Stimulated activated naive CD8-positive, alpha-beta T cell treated with anti-CD3 and anti-CD28 coated beads, Interleukin-15, amount 100 ng/mL, for 72 hours (primary cell): ENCODE measurements at regions not wholly inside any gene's neighbourhood (a gene's known extent, or its start where the extent isn't known, plus 50 kb on each side); places are given as distances from the start of the nearest gene placed in this dataset.
"Not testable (repeated sequence)": the region's sequence is repeated elsewhere in the genome, so short reads cannot be mapped to it uniquely, and the experiment has no call there.

ENCODE experiments used
- ATAC-seq: fragments of 150-1000 bp; cut with Tn5 transposase; 2 replicates; pipeline ENCODE4 v1.10.0; 2021; ENCODE audit warnings: mild to moderate bottlenecking, moderate library complexity
- DNase-seq, 2 donors: peaks; one replicate each; pipeline ENCODE4 v3.0.0; 2021 to 2022
- H3K27ac Mint-ChIP-seq, 2 donors: one replicate each; pipeline ENCODE4 v1.8.0; 2022; ENCODE audit warnings: mild to moderate bottlenecking in 2 of 2, mixed read lengths in 2 of 2, moderate library complexity in 2 of 2
- H3K27me3 Mint-ChIP-seq: one replicate; pipeline ENCODE4 v1.8.0; 2022; ENCODE audit warnings: mixed read lengths
- H3K4me1 Mint-ChIP-seq: one replicate; pipeline ENCODE4 v1.8.0; 2022; ENCODE audit warnings: mild to moderate bottlenecking, mixed read lengths
- H3K4me3 Mint-ChIP-seq, 2 donors: one replicate each; pipeline ENCODE4 v1.8.0; 2022; ENCODE audit warnings: mild to moderate bottlenecking in 2 of 2, mixed read lengths in 2 of 2, moderate library complexity in 1 of 2
- H3K9me3 Mint-ChIP-seq, 2 donors: one replicate each; pipeline ENCODE4 v1.8.0; 2022; ENCODE audit warnings: mixed read lengths in 2 of 2

DNA sequence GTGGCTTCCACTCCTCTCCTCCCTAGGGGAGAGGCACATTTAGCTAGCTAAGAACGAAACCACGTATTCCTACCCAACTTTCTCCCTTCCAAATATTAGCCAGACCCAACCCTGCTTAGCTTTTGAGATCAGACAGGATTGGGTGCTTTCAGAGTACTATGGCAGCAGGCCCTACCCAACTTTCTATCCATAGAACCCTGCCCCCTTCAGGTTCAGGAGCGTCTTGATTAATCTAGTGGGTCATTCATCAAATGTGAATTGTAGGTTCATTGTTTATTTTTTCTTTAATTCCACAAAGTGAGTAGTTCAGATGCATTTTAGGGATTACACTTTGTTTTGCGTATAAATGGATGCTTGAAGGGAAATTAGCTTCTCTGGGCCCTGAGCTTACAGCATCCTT is 188.3 kb downstream of the MIB1 start:
- Mint-ChIP-seq H3K27me3 (peaks cover 8% of the 10 kb centered on the region), H3K27ac (no peak overlapping the region), H3K4me1 (no peaks in the 10 kb centered on the region), H3K9me3 (no peaks in the 10 kb centered on the region), H3K4me3 (no peak overlapping the region)
- ATAC-seq (no peak), DNase-seq (no peak)

DNA sequence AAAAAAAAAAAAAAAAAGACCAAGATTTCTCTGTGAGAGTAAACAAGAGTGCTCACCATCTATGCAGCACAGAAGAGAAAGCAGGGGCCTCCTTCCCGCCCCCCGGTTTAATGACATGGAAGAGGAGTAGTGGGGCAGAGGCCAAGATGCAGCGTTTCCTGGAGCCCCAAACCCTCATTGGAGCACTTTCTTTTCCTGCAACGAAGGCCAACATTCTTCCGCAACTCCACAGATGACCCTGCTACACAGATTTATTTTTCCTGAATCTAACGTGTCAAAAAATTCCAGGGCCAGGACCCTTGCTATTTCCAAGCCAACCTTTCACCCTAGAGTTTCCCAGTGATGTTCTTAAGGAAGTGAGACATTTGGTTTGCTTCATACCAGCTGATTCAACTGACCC is 189.6 kb downstream of the MIB1 start:
- DNase-seq (no peak), ATAC-seq (no peak)
- no peak overlapping the region for H3K4me3 Mint-ChIP-seq
- H3K27ac Mint-ChIP-seq: no peak overlapping the region
- no peaks in the 10 kb centered on the region for H3K4me1 Mint-ChIP-seq
- peaks cover 8% of the 10 kb centered on the region for H3K27me3 Mint-ChIP-seq
- H3K9me3 Mint-ChIP-seq: no peaks in the 10 kb centered on the region

DNA sequence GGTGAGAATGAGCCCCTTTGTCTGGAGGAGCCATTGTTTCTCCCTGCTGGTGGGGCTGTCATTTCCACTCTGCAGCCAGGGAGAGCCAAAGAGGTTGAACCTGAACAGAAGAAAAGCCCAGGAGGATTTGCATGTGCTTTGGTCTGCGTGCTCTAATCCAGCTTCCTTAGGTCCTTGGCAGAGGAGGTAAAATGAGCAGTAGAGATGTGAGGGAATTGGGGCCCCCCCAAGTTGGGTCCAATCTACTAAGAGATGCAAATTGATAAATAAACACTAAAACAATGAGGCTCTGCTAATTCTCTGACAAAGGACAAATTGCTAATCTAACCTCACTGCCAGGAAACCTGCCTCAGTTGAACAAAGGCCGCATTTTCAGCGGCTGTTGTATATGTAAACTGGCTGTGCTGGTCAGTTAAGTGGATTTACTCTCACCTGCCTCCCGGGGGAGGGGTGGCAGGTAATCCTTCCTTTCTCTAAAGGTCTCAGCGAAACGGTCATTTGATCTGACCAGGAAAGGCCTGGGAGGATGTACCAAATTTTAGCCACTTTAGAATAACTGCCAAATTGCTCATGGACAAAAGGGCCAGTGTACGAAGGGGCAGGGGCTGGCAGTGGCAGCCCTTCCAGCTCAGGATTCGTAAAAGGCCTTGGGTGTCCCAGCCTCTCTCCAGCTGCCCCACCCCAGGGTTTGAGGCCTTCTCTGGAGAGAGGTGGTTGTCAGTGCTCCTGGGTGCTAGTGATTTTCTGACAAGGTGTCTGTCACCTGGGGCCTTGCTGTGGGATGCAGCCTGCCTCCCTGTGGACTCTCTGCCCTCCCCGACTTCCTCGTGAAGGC is 193.6 kb downstream of the MIB1 start:
- Mint-ChIP-seq H3K4me1 (no peaks in the 10 kb centered on the region), H3K4me3 (no peak overlapping the region), H3K9me3 (no peaks in the 10 kb centered on the region), H3K27ac (no peak overlapping the region), H3K27me3 (no peaks in the 10 kb centered on the region)
- DNase-seq: no peak
- ATAC-seq: no peak

DNA sequence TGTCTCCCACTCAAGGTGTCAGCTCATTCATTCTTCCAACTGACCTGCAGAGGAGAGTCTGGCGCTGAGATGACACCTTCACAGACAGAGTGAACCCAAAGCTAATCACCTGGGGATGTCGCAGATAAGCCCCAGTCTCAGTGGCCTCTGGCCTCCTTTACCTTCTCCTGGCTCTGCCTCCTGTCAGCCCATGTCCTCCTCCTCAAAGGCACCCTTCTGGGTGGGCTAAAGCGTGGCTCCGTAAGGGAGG is 194.1 kb downstream of the MIB1 start:
- peak overlapping the region in 1 of 2 donors; percentile 37 for H3K27ac Mint-ChIP-seq
- DNase-seq (no peak), ATAC-seq (no peak)
- H3K4me1 Mint-ChIP-seq: no peaks in the 10 kb centered on the region
- H3K27me3 Mint-ChIP-seq: no peaks in the 10 kb centered on the region
- no peak overlapping the region for H3K4me3 Mint-ChIP-seq
- H3K9me3 Mint-ChIP-seq: no peaks in the 10 kb centered on the region

DNA sequence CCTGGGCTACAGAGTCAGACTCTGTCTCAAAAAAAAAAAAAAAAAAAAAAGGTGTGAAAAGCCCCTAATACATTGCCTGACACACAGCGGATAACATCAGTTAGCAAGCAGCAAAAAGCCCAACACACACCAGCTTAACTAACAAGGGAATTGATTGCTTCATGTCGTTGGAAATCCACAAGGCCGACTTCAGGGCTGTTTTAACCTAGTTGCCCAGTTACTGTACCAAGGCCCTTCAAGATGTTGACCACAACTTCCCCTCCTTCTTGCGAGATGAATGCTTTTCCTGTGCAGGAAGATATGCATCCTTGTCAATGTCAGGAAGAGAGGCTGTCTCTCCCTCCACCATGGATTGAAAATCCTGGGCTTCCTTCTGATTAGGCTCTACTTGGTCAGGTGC is 202.9 kb downstream of the MIB1 start:
- H3K27ac Mint-ChIP-seq: no peak overlapping the region
- H3K27me3 Mint-ChIP-seq: peaks cover 21% of the 10 kb centered on the region
- ATAC-seq (no peak), DNase-seq (no peak)
- no peaks in the 10 kb centered on the region for H3K4me1 Mint-ChIP-seq
- no peaks in the 10 kb centered on the region for H3K9me3 Mint-ChIP-seq
- H3K4me3 Mint-ChIP-seq: no peak overlapping the region

DNA sequence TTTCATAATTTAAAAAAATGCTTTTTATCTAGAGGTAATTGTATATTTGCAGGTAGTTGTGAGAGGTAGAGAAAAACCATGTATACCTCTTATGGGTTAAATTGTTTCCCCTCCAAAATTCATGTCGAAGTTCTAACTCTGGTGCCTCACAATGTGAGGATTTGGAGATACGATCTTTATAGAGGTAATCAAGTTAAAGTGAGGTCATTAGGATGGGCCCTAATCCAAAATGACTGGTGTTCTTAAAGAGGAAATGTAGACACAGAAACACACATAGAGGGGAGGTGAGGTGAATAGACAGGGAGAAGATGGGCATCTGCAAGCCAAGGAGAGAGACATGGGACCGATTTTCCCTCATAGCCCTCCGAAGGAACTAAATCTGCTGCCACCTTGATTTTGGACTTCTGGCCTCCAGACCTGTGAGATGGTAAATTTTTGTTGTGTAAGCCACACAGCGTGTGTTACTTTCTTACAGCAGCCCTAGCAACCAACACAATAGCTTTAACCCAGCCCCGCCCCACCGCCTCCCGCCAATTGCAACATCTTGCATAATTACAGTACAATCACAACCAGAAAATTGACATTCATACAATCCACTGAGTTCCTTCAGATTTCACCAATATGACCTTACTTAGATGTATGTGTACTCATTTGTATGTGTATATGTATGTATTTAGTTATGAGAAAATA is 208.9 kb downstream of the MIB1 start:
- ATAC-seq (no peak), DNase-seq (no peak)
- Mint-ChIP-seq H3K4me1 (no peaks in the 10 kb centered on the region), H3K27me3 (peaks cover 31% of the 10 kb centered on the region), H3K27ac (no peak overlapping the region), H3K4me3 (no peak overlapping the region), H3K9me3 (no peaks in the 10 kb centered on the region)

DNA sequence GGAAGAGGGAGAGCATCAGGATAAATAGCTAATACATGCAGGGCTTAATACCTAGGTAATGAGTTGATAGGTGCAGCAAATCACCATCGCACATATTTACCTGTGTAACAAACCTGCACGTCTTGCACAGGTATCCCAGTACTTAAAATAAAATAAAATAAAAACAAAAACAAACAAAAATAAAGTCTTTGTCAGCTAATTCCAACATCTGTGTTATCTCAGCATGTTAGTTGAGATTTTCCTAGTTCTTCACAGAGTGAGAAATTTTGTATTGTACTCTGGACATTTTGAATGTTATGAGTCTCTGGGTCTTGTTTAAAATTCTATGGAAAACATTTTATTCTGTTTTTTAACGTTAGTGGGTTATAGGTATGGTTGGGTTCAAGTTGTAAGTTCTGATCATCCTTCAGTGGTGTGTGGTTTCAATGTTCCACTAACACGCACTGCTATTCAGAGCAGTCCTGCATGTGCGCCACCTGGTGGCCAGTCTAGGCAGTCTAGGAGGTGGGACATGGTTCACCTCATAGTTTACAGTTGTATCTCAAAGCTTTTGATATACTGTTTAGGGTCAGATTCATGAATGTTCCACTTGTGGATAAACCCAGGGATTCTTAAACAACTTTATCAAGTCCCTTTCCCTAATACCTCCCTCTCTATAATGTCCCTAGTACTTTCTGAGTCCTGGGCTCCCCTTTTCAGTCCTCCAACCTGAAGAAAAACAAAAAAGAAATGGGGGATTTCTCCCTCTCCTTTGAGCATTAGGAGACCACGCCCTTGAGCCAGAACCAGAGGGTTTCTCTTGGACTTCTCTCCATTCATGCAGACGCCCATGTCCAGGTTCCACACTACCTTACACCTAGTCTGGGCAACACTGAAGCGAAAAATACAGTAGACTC is 213.4 kb upstream of the GATA6 start:
- peak; percentile 94 for ATAC-seq
- Mint-ChIP-seq H3K4me3 (no peak overlapping the region), H3K27me3 (no peaks in the 10 kb centered on the region)

DNA sequence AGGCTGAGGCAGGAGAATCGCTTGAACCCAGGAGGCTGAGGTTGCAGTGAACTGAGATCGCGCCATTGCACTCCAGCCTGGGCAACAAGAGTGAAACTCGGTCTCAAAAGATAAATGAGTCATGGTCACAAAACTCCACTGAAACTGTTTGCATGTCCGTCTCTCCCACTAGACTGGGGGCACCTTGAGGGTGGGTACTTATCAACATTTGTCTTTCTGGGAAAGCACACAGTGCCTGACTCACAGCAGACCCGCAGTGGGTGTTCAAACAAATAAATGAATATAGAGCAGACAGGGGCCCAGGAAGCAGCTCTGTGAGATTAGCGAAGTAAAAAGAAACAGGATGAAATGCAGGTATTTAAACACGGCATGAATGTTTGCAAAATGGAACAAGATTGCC is 211.1 kb upstream of the GATA6 start:
- DNase-seq (no peak), ATAC-seq (no peak)
- no peak overlapping the region for H3K4me3 Mint-ChIP-seq
- H3K9me3 Mint-ChIP-seq: no peaks in the 10 kb centered on the region
- H3K27ac Mint-ChIP-seq: no peak overlapping the region
- H3K27me3 Mint-ChIP-seq: peaks cover 9% of the 10 kb centered on the region
- no peaks in the 10 kb centered on the region for H3K4me1 Mint-ChIP-seq

More for the DNA sequence above, 213.4 kb upstream of the GATA6 start:
- Mint-ChIP-seq H3K4me1 (no peaks in the 10 kb centered on the region), H3K9me3 (no peaks in the 10 kb centered on the region), H3K27ac (no peak overlapping the region)
- DNase-seq: peak; percentile 58 to 63

DNA sequence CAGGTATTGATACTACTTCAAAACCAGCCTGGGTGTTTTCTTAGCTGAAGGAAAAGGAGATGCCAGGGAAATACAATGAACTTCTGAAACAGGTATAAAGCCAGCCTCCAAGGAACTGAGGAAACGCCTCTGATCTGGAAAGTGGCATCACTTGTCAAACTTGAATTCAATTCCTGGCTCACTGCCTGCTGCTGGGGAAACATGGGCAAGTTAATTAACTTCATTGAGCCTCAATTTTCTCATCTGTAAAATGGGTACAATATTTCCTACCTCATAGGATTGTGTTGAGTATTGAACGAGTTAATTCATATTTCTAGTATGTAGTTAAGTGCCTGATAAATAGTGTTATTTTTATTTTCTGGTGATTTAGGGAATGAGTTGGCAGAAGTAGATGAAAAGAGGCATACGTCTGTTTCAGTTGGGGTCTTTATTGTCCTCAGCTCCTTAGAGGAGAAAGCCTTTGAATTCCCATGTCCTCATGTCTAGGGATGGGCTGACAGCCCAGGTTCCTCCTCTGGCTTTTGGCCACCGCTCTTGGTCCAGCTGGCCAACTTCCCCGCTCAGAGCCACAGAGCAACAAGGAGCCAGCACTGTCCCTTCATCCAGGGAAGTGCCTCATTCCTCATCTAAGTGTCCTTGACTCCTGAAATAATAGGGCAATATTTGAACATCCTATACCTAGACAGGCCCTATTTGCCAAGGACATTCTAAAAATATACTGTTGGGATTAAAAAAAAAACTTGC is 210.5 kb upstream of the GATA6 start:
- no peak for ATAC-seq
- no peaks in the 10 kb centered on the region for H3K4me1 Mint-ChIP-seq
- no peaks in the 10 kb centered on the region for H3K9me3 Mint-ChIP-seq
- peaks cover 9% of the 10 kb centered on the region for H3K27me3 Mint-ChIP-seq
- no peak overlapping the region for H3K4me3 Mint-ChIP-seq
- H3K27ac Mint-ChIP-seq: no peak overlapping the region
- DNase-seq: no peak

DNA sequence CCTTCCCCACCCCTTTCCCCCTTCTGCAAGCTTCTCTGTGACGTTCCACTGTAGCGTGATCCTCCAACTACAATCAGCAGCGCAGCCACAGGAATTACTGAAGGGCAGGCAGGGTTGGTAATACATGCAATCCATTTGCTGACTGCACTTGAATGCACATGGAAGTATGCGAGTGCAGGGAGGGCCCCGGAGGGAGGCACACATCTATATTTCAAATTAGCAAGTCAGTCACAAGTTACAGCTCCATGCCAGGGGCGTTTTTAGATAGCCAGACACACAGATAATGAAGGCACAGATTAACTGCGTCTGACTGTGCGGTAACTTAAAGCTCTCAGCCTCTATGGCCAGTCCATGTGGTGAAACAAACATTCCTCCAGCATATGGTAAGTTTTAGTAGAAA is 209.2 kb upstream of the GATA6 start:
- Mint-ChIP-seq H3K27ac (no peak overlapping the region), H3K4me3 (no peak overlapping the region), H3K4me1 (no peaks in the 10 kb centered on the region), H3K9me3 (no peaks in the 10 kb centered on the region), H3K27me3 (peaks cover 9% of the 10 kb centered on the region)
- DNase-seq: no peak
- no peak for ATAC-seq

DNA sequence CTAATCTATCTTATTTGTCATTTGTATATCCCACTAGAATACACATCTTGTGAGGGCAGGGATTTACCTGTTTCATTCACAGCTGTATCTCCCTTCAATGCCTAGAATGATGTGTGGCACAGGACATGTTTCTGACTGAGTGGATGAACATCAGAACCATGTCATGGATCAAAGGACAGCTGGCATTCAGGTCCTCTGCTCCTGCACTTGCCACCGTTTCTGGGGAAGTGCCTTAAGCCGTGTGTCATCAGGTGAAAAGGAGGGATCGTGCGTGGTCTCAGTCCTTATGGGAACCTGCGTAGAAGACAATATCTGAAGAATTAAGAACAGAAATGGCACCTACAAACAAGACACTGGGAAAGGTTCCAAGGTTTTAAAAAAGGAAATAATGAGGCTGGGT is 206.1 kb upstream of the GATA6 start:
- no peak for ATAC-seq
- H3K9me3 Mint-ChIP-seq: no peaks in the 10 kb centered on the region
- peaks cover 9% of the 10 kb centered on the region for H3K27me3 Mint-ChIP-seq
- no peak overlapping the region for H3K4me3 Mint-ChIP-seq
- no peak for DNase-seq
- H3K4me1 Mint-ChIP-seq: no peaks in the 10 kb centered on the region
- no peak overlapping the region for H3K27ac Mint-ChIP-seq

DNA sequence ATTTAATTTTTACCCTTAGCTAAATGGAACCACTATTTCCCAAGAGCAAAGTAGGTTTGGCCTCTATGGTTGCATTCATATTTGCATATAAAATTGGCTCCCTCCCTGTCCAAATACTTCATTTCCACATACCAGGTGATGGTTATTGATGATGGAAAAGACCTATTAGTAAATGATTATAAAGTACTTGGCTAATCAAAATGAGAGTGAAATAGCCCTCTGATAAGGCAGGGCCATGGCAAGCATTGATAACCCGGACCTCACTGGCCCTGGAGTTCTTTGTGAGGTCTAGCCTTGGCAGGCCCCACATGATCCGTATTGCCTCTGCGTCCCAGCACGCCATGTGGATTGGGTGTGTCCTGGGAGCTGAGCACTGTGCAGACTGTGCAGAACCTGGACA is 201.1 kb upstream of the GATA6 start:
- no peaks in the 10 kb centered on the region for H3K27me3 Mint-ChIP-seq
- no peaks in the 10 kb centered on the region for H3K9me3 Mint-ChIP-seq
- no peak overlapping the region for H3K4me3 Mint-ChIP-seq
- no peaks in the 10 kb centered on the region for H3K4me1 Mint-ChIP-seq
- no peak overlapping the region for H3K27ac Mint-ChIP-seq
- DNase-seq (no peak), ATAC-seq (no peak)

DNA sequence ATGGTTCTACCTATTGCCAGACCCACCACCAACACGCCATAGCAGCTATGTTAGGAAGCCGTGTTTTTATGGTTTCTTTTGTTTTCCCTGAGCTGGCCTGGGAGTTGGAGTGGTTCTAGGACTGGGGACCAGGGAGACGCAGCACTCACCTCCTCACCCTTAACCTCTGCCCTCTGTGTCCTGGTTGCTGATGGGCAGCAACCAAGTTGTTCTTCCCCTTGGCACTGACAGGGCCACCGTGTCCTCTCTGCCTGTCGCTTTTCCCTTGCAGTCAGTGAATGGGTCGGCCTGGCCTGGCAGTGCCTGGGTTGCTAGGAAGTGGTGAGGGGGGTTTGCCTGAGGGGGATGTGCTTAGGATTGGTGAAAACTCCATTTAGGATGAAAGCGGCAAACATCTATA is 197.1 kb upstream of the GATA6 start:
- no peak for ATAC-seq
- Mint-ChIP-seq H3K9me3 (no peaks in the 10 kb centered on the region), H3K27ac (no peak overlapping the region), H3K4me1 (no peaks in the 10 kb centered on the region), H3K4me3 (no peak overlapping the region), H3K27me3 (no peaks in the 10 kb centered on the region)
- DNase-seq: no peak

DNA sequence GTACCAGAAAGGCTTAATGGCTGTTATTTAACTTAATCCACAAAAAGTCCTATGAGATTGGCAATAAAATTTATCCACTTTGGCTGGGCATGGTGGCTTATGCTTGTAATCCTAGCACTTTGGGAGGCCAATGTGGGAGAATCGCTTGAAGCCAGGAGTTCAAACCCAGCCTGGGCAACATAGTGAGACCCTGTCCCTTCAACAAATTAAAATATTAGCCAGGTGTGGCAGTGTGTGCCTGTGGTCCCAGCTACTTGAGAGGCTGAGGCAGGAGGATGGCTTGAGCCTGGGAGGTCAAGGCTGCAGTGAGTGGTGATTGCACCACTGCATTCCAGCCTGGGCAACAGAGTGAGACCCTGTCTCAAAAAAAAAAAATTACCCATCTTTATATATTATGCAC is 193.4 kb upstream of the GATA6 start:
- not testable (repeated sequence) for H3K4me3 Mint-ChIP-seq, ATAC-seq, H3K27me3 Mint-ChIP-seq, H3K9me3 Mint-ChIP-seq, H3K27ac Mint-ChIP-seq, H3K4me1 Mint-ChIP-seq, DNase-seq

DNA sequence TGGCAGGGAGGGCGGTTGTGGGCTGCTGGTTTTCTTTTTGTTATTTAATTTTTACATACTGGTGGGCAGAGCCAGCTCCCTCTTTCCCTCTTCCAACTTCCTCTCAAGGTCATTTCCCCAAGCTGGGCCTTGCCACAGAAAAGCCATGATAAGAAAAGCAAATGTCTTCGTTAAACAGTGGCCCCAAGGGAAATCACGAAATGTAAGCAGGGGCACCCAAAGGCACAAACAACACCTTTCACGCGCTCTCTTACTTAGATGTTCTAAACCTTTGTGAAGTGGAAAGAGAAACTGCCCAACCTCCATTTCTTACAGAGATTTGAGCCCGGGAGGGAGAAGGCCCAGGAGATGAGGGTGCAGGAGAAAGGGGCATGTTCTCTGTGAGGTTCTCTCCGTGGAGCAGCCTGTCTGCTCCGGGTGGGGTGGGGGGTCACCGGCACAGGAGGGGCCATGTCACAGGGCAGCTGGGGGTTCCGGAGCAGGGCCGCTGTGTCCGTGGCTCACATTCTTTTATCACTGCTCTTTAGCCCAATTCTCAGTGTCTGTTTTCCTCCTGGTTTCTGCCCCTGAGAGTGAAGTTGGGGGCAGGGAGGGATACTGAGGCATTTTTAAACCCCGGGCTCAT is 190.7 kb upstream of the GATA6 start:
- no peak for ATAC-seq
- Mint-ChIP-seq H3K27ac (no peak overlapping the region), H3K27me3 (peaks cover 10% of the 10 kb centered on the region), H3K4me1 (no peaks in the 10 kb centered on the region), H3K4me3 (no peak overlapping the region), H3K9me3 (no peaks in the 10 kb centered on the region)
- no peak for DNase-seq
